ENCODE measurements at regions not wholly inside any gene's neighbourhood (a gene's known extent, or its start where the extent isn't known, plus 50 kb on each side); places are given as distances from the start of the nearest gene placed in this dataset.

- TF ChIP-seq CTCF (IDR thresholded peaks at IDR 0.05 in 2 of 3, conservative IDR thresholded peaks at IDR 0.05 in 1 of 3; ENCODE audit: borderline replicate concordance in 1 of 3, insufficient read depth in 1 of 3, low read depth in 2 of 3, low read length in 2 of 3) (no peak), POLR2A (IDR thresholded peaks at IDR 0.05; ENCODE audit: borderline replicate concordance, extremely low read depth, insufficient read depth, insufficient read length) (no peak)
These were observed 67.7 kb upstream of the POU3F3 start for GRCh38 chr2:104786204-104786603.
